Astrocyte (in vitro differentiated cells and primary cell): ENCODE measurements at regions not wholly inside any gene's neighbourhood (a gene's known extent, or its start where the extent isn't known, plus 50 kb on each side); places are given as distances from the start of the nearest gene placed in this dataset.

Experiments
- DNase-seq: peaks from one replicate; pipeline ENCODE4 v3.0.0-alpha.2; 2010; ENCODE audit warnings: low read depth
- FAIRE-seq: peaks from 2 replicates; lab custom pipeline; 2011; peaks lifted over from hg19 to GRCh38; lab: Jason Lieb, UNC
- H2AFZ ChIP-seq: 2 replicates; pipeline ENCODE4 v1.6.0; 2012; ENCODE audit warnings: low read depth, low read length, inconsistent platforms
- H3K27ac ChIP-seq: 2 replicates; pipeline ENCODE4 v1.5.1; 2011; ENCODE audit warnings: low read depth, low read length, inconsistent platforms
- H3K27me3 ChIP-seq: 2 replicates; pipeline ENCODE4 v1.6.0; 2011; ENCODE audit warnings: low read length, inconsistent platforms; ENCODE audit not compliant: insufficient read depth
- H3K36me3 ChIP-seq: 2 replicates; pipeline ENCODE4 v1.5.1; 2011; ENCODE audit warnings: low read length, inconsistent platforms; ENCODE audit not compliant: insufficient read depth
- H3K4me1 ChIP-seq: 2 replicates; pipeline ENCODE4 v1.5.1; 2011; ENCODE audit warnings: low read length, inconsistent platforms; ENCODE audit not compliant: insufficient read depth
- H3K4me2 ChIP-seq: 2 replicates; pipeline ENCODE4 v1.6.0; 2012; ENCODE audit warnings: low read length, inconsistent platforms
- H3K4me3 ChIP-seq: 2 replicates; pipeline ENCODE4 v1.5.1; 2011; ENCODE audit warnings: low read depth, mild to moderate bottlenecking, low read length, inconsistent platforms; ENCODE audit not compliant: insufficient read depth
- H3K79me2 ChIP-seq: 2 replicates; pipeline ENCODE4 v1.6.0; 2012; ENCODE audit warnings: mild to moderate bottlenecking, low read length, inconsistent platforms; ENCODE audit not compliant: insufficient read depth
- H3K9ac ChIP-seq: 2 replicates; pipeline ENCODE4 v1.6.0; 2012; ENCODE audit warnings: mild to moderate bottlenecking, low read length, inconsistent platforms
- H3K9me3 ChIP-seq: 2 replicates; pipeline ENCODE4 v1.5.1; 2012; ENCODE audit warnings: low read depth, mild to moderate bottlenecking, low read length, inconsistent platforms; ENCODE audit not compliant: insufficient read depth
- H4K20me1 ChIP-seq: 2 replicates; pipeline ENCODE4 v1.6.0; 2012; ENCODE audit warnings: low read length, inconsistent platforms; ENCODE audit not compliant: insufficient read depth
- H3K27ac Mint-ChIP-seq: one replicate; pipeline ENCODE4 v1.8.0; 2021; ENCODE audit warnings: mild to moderate bottlenecking, mixed read lengths; ENCODE audit not compliant: unreplicated experiment
- H3K27me3 Mint-ChIP-seq: one replicate; pipeline ENCODE4 v1.8.0; 2021; ENCODE audit warnings: low read depth, mixed read lengths; ENCODE audit not compliant: unreplicated experiment
- H3K36me3 Mint-ChIP-seq: one replicate; pipeline ENCODE4 v1.8.0; 2021; ENCODE audit warnings: low read depth, mixed read lengths; ENCODE audit not compliant: unreplicated experiment
- H3K4me1 Mint-ChIP-seq: one replicate; pipeline ENCODE4 v1.8.0; 2021; ENCODE audit warnings: low read depth, mixed read lengths; ENCODE audit not compliant: unreplicated experiment
- H3K4me3 Mint-ChIP-seq: one replicate; pipeline ENCODE4 v1.8.0; 2021; ENCODE audit warnings: mild to moderate bottlenecking, moderate library complexity, mixed read lengths; ENCODE audit not compliant: unreplicated experiment
- H3K9me3 Mint-ChIP-seq: one replicate; pipeline ENCODE4 v1.8.0; 2021; ENCODE audit warnings: mild to moderate bottlenecking, mixed read lengths; ENCODE audit not compliant: unreplicated experiment
- CTCF ChIP-seq: IDR thresholded peaks from 2 replicates; pipeline ENCODE4 v1.5.1; 2011; ENCODE audit warnings: low read depth, mild to moderate bottlenecking, inconsistent platforms, low read length, moderate library complexity; ENCODE audit not compliant: insufficient read depth
- EZH2 ChIP-seq: IDR thresholded peaks from 2 replicates; pipeline ENCODE4 v1.6.1; 2012; ENCODE audit warnings: mild to moderate bottlenecking, low read length, inconsistent platforms; ENCODE audit not compliant: insufficient read depth

- H3K36me3 ChIP-seq: no peaks in the 10 kb centered on the region
- H3K9me3 Mint-ChIP-seq: no peaks in the 10 kb centered on the region
- no peaks in the 10 kb centered on the region for H3K36me3 Mint-ChIP-seq
- TF ChIP-seq CTCF: no peak
- no peak for TF ChIP-seq EZH2
- H3K4me2 ChIP-seq: no peak overlapping the region
- H3K27ac ChIP-seq: no peak overlapping the region
- no peak overlapping the region for H3K4me3 Mint-ChIP-seq
- no peak overlapping the region for H3K4me3 ChIP-seq
- FAIRE-seq (no peak), DNase-seq (no peak)
- no peaks in the 10 kb centered on the region for H3K27me3 ChIP-seq
- no peaks in the 10 kb centered on the region for H4K20me1 ChIP-seq
- no peaks in the 10 kb centered on the region for H3K79me2 ChIP-seq
- no peaks in the 10 kb centered on the region for H3K9me3 ChIP-seq
- H2AFZ ChIP-seq: no peak overlapping the region
- no peaks in the 10 kb centered on the region for H3K4me1 Mint-ChIP-seq
- H3K4me1 ChIP-seq: no peaks in the 10 kb centered on the region
- no peaks in the 10 kb centered on the region for H3K27me3 Mint-ChIP-seq
- no peak overlapping the region for H3K27ac Mint-ChIP-seq
- no peak overlapping the region for H3K9ac ChIP-seq
Measured at GRCh38 chr5:166045961-166046360, 2245.5 kb upstream of the WWC1 start.

DNA sequence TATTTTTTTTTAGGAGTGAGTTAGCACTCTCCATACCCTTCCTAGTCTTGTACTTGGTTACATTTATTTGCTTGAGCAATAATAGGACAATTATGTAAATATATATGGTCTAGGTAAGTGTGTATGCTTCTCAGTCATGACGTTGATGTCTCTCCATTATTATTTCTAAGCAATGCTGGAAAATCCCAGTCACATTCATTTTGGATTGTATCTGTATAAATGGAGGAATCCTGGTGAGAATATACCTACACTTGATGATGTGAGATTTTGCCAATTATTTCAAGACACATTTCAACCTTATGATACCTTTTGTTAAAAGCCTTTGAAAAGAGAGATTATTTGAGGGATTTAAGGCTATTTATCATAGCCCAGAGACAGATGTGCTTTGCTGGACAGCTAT, 2244.5 kb upstream of the WWC1 start:
- H4K20me1 ChIP-seq: no peaks in the 10 kb centered on the region
- Mint-ChIP-seq H3K9me3 (no peaks in the 10 kb centered on the region), H3K4me1 (no peaks in the 10 kb centered on the region), H3K27me3 (no peaks in the 10 kb centered on the region), H3K4me3 (no peak overlapping the region), H3K36me3 (no peaks in the 10 kb centered on the region), H3K27ac (no peak overlapping the region)
- DNase-seq: no peak
- H3K79me2 ChIP-seq: no peaks in the 10 kb centered on the region
- FAIRE-seq: no peak
- H2AFZ ChIP-seq: no peak overlapping the region
- H3K4me3 ChIP-seq: no peak overlapping the region
- no peak overlapping the region for H3K4me2 ChIP-seq
- H3K9ac ChIP-seq: no peak overlapping the region
- TF ChIP-seq EZH2: no peak
- TF ChIP-seq CTCF: no peak
- no peaks in the 10 kb centered on the region for H3K36me3 ChIP-seq
- no peaks in the 10 kb centered on the region for H3K27me3 ChIP-seq
- H3K27ac ChIP-seq: no peak overlapping the region
- no peaks in the 10 kb centered on the region for H3K4me1 ChIP-seq
- H3K9me3 ChIP-seq: no peaks in the 10 kb centered on the region

GRCh38 chr5:166050531-166050930, 2240.9 kb upstream of the WWC1 start:
- no peak overlapping the region for H3K27ac Mint-ChIP-seq
- Histone ChIP-seq H3K79me2 (no peaks in the 10 kb centered on the region), H4K20me1 (no peaks in the 10 kb centered on the region), H3K27me3 (no peaks in the 10 kb centered on the region), H3K36me3 (no peaks in the 10 kb centered on the region), H2AFZ (no peak overlapping the region), H3K27ac (no peak overlapping the region), H3K4me1 (no peaks in the 10 kb centered on the region), H3K9me3 (no peaks in the 10 kb centered on the region), H3K9ac (no peak overlapping the region), H3K4me2 (no peak overlapping the region), H3K4me3 (no peak overlapping the region)
- no peaks in the 10 kb centered on the region for H3K4me1 Mint-ChIP-seq
- FAIRE-seq (no peak), DNase-seq (no peak)
- TF ChIP-seq EZH2: no peak
- TF ChIP-seq CTCF: no peak
- H3K4me3 Mint-ChIP-seq: no peak overlapping the region
- no peaks in the 10 kb centered on the region for H3K27me3 Mint-ChIP-seq
- H3K36me3 Mint-ChIP-seq: no peaks in the 10 kb centered on the region
- H3K9me3 Mint-ChIP-seq: no peaks in the 10 kb centered on the region
